ENCODE measurements at regions not wholly inside any gene's neighbourhood (a gene's known extent, or its start where the extent isn't known, plus 50 kb on each side); places are given as distances from the start of the nearest gene placed in this dataset.
A peak's percentile ranks its signal among the peaks of the same experiment; 100 is the strongest.

DNA sequence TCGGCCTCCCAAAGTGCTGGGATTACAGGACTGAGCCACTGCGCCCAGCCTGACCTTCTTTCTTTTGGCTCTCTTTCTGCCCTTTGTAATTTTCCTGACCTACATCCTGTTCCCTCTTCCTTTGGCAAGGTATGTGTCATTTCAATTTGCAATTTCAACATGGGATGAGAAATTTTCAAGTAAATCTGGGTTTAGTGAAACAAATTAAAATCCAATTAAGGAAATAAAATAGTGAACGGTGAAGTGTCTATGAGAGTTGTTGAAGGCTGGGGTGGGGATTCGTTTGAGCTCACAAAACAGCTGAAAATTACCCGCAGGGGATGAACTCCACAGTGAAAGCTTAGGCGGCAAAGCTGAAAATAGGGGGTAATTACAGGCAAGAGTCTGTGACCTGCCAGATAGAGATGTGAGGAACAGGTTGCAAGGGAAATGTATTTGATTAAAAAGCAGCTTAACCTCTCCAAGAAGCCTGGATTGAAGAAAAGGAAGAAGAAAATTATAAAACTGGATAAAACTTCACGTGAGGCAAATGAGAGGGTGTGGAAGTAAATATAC is 277.7 kb downstream of the UTP18 start (continued):
- no peak for TF ChIP-seq CREB1 (CRISPR knock-in tag; IDR thresholded peaks at IDR 0.05; ENCODE audit: low read depth)
- TF ChIP-seq, protein P1, sequence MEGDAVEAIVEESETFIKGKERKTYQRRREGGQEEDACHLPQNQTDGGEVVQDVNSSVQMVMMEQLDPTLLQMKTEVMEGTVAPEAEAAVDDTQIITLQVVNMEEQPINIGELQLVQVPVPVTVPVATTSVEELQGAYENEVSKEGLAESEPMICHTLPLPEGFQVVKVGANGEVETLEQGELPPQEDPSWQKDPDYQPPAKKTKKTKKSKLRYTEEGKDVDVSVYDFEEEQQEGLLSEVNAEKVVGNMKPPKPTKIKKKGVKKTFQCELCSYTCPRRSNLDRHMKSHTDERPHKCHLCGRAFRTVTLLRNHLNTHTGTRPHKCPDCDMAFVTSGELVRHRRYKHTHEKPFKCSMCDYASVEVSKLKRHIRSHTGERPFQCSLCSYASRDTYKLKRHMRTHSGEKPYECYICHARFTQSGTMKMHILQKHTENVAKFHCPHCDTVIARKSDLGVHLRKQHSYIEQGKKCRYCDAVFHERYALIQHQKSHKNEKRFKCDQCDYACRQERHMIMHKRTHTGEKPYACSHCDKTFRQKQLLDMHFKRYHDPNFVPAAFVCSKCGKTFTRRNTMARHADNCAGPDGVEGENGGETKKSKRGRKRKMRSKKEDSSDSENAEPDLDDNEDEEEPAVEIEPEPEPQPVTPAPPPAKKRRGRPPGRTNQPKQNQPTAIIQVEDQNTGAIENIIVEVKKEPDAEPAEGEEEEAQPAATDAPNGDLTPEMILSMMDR (conservative IDR thresholded peaks at IDR 0.05; ENCODE audit: low read depth in 2 of 2), result no peak
- TF ChIP-seq POLR2AphosphoS5 (IDR thresholded peaks at IDR 0.05; ENCODE audit: low read depth), result no peak
- no peak for TF ChIP-seq NANOG (IDR thresholded peaks at IDR 0.05; ENCODE audit: borderline replicate concordance)
- TF ChIP-seq ZNF114 (CRISPR knock-in tag; IDR thresholded peaks at IDR 0.05), result no peak
- TF ChIP-seq, protein P2, sequence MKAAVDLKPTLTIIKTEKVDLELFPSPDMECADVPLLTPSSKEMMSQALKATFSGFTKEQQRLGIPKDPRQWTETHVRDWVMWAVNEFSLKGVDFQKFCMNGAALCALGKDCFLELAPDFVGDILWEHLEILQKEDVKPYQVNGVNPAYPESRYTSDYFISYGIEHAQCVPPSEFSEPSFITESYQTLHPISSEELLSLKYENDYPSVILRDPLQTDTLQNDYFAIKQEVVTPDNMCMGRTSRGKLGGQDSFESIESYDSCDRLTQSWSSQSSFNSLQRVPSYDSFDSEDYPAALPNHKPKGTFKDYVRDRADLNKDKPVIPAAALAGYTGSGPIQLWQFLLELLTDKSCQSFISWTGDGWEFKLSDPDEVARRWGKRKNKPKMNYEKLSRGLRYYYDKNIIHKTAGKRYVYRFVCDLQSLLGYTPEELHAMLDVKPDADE (IDR thresholded peaks at IDR 0.05), result no peak
- no peak for TF ChIP-seq ZNF331 (CRISPR knock-in tag; IDR thresholded peaks at IDR 0.05; ENCODE audit: low read depth)
- TF ChIP-seq, protein P3, sequence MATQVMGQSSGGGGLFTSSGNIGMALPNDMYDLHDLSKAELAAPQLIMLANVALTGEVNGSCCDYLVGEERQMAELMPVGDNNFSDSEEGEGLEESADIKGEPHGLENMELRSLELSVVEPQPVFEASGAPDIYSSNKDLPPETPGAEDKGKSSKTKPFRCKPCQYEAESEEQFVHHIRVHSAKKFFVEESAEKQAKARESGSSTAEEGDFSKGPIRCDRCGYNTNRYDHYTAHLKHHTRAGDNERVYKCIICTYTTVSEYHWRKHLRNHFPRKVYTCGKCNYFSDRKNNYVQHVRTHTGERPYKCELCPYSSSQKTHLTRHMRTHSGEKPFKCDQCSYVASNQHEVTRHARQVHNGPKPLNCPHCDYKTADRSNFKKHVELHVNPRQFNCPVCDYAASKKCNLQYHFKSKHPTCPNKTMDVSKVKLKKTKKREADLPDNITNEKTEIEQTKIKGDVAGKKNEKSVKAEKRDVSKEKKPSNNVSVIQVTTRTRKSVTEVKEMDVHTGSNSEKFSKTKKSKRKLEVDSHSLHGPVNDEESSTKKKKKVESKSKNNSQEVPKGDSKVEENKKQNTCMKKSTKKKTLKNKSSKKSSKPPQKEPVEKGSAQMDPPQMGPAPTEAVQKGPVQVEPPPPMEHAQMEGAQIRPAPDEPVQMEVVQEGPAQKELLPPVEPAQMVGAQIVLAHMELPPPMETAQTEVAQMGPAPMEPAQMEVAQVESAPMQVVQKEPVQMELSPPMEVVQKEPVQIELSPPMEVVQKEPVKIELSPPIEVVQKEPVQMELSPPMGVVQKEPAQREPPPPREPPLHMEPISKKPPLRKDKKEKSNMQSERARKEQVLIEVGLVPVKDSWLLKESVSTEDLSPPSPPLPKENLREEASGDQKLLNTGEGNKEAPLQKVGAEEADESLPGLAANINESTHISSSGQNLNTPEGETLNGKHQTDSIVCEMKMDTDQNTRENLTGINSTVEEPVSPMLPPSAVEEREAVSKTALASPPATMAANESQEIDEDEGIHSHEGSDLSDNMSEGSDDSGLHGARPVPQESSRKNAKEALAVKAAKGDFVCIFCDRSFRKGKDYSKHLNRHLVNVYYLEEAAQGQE (IDR thresholded peaks at IDR 0.05; ENCODE audit: unreplicated experiment), result no peak
- TF ChIP-seq STAT1 (IDR thresholded peaks at IDR 0.05; ENCODE audit: unreplicated experiment), result no peak
- TF ChIP-seq EZH2phosphoT487 (IDR thresholded peaks at IDR 0.05; ENCODE audit: unreplicated experiment), result no peak
- no peak for TF ChIP-seq EZH2 (IDR thresholded peaks at IDR 0.05; ENCODE audit: low read depth, unreplicated experiment)
- TF ChIP-seq JUNB (IDR thresholded peaks at IDR 0.05; ENCODE audit: unreplicated experiment), result no peak

DNA sequence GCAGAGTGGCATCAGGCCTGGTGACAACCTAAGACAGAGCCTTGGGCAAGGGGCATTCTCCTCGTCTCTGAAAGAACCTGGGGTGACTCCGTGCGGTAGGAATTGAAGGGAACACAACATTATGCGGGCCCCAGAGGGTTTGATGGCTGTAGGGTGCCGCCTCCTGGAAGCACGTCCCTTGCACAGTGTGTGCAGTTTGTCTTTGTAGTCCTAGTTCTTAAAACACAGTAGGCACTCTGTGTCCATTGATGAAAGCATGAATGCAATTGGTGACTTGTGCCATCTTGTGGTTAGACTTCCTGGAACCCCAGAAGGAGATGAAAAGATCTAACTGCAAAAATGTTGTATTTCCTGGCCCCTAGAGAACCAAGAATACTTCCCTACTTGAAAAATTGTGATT is 279.8 kb downstream of the UTP18 start:
- Histone ChIP-seq H2AFZ (0 out of 2 replicates have a peak overlapping the region, but pooled peaks have one; percentile 23), H3K4me3 (no peak overlapping the region), H3K27me3 (ENCODE audit: insufficient read depth) (no peaks in the 10 kb centered on the region), H3K27ac (ENCODE audit: low read depth) (no peak overlapping the region), H3K4me1 (ENCODE audit: insufficient read depth) (no peaks in the 10 kb centered on the region), H3F3A (replicated peaks; ENCODE audit: low read depth) (no peaks in the 10 kb centered on the region), H3K9me2 (ENCODE audit: insufficient read depth) (no peaks in the 10 kb centered on the region), H4K20me1 (replicated peaks; ENCODE audit: insufficient read depth) (no peaks in the 10 kb centered on the region), H3K79me2 (replicated peaks; ENCODE audit: insufficient read depth) (no peaks in the 10 kb centered on the region), H3K36me3 (ENCODE audit: insufficient read depth) (no peaks in the 10 kb centered on the region), H3K4me2 (no peak overlapping the region)
- Mint-ChIP-seq H3K36me3 (ENCODE audit: low read depth) (no peaks in the 10 kb centered on the region), H3K9me3 (no peaks in the 10 kb centered on the region), H3K27ac (no peak overlapping the region), H3K27me3 (ENCODE audit: insufficient read depth, low read depth, poor library complexity) (peaks cover 3% of the 10 kb centered on the region), H3K4me1 (peaks cover 10% of the 10 kb centered on the region), H3K4me3 (no peak overlapping the region)
- ATAC-seq (no peak), DNase-seq (ENCODE audit: low spot score) (peak; percentile 5)
- no peak for TF ChIP-seq EZH2phosphoT487 (IDR thresholded peaks at IDR 0.05; ENCODE audit: unreplicated experiment)
- TF ChIP-seq, protein P1 (conservative IDR thresholded peaks at IDR 0.05; ENCODE audit: low read depth in 2 of 2), result peak; percentile 9 to 42; a peak in 2 of 4 replicates
